ENCODE measurements at regions not wholly inside any gene's neighbourhood (a gene's known extent, or its start where the extent isn't known, plus 50 kb on each side); places are given as distances from the start of the nearest gene placed in this dataset.

DNA sequence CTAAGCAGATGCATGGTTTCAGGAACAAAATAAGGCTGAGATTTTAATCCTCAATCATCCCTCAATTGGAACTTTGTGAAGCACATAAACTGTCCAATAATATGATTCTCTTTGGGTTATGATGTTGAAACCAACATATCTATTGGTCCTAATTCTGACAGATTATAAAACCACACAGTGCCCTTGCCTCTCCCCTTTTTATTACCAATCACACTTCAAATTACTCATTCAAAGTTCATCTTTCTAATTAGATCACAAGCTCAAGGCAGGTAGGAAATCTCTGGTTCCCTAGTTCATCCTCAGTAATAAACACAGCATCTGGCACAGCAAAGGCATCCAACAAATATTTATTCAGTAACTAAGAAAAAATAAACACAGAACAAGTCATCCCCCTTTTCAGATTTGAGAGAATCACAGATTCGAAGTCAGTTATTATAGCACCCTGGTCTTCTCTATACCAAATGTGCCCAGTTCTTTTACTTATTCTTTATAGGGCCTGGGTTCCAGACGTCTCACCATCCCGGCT lies 611.6 kb downstream of the INSC start:
- no peak for DNase-seq

DNA sequence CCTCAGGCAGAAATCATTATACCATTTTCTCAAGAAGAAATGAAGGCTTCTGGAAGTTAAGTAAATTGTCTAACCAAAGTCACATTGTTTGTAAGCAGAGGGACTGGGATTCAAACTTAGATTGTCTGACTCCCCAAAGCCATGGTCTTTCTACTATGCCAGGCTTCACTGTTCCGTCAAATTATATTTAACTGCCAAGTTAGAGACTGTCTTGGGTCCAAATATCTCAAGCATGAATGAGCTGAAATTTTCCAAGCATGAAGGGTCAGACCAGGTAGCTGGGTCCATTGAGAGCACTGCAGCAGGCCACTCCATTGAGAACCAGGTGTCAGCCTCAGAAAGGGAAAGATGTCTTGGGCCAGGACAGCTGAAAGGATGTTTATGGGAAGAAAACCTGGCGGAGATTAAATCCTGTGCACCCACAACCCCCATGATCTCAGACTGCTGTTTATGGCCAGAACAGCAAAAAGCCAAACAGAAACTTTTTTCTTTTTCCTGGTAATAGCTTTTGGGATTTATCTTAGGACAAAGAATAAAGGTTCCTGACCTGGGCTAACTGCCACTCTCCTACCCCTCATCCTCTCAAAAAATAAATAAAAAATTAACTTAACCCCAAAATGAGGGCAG lies 612.3 kb downstream of the INSC start:
- no peak for DNase-seq

DNA sequence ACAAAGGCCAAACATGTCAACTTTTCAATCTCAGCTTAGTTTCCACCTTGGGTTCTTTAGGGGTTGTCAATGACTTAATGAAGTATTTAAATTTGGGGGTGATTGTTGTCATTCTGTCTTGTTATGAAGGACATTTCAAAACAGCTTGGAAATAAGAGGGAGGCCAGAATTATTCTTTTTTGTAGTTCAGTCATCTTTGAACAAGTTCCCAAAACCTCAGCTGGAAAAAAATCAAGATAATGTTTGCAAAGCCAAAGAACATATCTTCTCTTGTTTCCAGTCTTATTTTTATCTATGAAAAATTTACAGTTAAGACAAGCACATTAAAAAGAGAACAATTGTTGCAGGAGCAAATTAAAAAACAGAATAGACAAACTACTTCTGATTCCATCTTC lies 612.8 kb downstream of the INSC start:
- DNase-seq: no peak

DNA sequence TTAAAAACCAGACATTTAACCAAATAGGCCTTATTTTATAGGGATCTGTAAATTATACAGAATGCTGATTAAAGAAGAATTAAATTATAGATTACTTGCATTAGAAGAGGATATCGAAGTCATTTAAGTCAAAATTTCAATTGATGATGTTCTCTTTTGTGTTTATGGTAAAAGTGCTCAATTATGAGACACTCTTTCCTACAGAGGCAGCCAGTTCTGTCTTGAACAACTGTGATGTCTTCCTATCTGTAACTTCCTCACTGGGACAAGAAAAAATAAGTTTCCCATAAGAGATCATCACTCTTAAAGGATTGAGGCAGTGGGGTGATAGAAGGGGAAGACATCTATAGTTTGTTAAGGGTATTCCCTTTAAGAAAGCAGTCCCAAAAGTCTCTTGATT lies 613.5 kb downstream of the INSC start:
- DNase-seq: no peak

DNA sequence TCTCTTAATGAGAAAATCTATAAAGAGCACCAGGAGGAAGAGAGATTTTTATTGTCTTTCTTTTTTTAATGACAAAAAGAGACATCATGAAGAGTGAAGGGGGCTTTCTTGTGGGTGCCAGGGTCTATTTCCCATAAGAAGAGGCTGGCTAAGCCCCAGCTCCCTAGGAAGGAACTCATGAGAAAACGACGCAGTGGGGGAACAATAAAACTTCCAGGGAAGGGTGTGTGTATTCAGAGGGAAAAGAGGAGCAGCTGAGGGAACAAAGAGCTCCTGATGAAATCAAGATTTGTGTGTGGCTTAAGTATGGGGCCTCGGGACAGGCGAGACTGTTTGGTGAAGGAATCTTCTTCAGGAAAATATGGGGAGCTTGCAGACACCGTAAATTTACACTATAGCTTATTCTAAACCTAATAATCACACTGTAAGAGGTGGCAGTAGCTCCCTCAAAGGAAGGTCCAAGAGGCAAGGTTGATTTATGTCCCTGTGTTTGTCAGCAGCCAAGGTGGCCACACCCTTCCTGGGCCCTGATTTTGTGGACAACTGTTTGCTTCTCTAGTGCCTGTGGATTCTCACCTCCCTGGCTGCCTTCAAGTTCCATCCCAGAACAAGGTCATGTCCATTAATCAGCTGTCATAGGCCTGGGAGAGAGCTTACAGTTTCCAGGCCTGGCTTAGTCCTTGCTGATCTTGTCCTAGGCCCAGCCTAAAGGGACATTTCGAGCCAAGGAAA lies 615.7 kb downstream of the INSC start:
- DNase-seq: no peak

DNA sequence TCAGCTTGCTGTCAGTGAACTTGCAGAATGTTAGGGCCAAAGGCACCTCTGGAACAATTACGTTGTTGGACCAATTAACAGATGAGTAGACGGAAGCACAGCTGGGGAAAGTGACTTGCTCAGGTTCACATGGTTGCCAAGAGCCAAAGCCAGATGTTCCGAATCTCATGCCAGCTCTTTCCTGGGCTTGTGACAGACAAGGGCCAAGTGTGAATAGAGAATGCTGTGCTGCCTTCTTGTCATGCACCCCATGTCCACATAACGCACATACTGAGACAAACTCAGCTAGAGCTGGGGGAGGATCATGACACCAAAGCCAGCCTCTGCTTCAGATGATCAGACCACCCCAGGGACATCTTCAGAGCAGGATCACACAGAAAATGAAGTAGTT lies 616.3 kb downstream of the INSC start:
- no peak for DNase-seq

DNA sequence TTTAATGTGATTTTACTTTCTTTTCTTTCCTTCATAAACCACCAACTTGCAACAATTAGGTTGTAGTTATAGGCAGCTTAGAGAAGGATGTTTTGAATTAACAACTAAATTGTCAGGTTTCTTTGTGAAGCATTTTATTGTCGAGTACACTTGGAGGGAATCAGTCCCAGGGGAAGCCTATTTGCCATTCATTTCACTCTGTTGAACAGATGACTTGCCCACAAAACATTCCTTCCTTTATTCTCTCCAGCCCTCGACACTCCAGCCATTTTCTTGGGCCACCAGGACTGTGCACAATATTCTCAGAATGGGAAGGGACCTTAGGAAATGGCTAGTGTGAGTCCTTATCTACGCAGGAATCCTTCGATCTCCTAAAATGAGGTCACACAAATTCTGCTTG lies 620.6 kb downstream of the SOX6 start:
- DNase-seq: no peak

DNA sequence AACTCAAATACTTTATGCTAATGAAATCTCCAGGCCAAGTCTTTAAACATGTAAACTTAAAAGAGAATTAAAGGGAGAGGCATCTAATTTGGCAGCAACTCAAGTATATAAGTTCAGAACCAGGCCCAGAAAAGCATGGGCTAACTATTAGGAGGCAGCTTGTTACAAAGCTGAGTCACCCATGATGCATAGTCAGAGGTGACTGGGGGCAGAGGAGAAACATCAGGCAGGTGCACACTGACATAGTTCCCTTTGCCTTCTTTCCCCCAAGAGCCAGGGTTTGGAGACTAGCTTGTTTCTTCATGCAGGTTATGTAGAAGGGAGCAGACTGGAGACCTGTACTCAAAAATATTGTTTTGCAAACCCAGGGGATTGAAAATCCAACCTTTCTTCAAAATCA lies 619.0 kb downstream of the SOX6 start:
- DNase-seq: no peak

DNA sequence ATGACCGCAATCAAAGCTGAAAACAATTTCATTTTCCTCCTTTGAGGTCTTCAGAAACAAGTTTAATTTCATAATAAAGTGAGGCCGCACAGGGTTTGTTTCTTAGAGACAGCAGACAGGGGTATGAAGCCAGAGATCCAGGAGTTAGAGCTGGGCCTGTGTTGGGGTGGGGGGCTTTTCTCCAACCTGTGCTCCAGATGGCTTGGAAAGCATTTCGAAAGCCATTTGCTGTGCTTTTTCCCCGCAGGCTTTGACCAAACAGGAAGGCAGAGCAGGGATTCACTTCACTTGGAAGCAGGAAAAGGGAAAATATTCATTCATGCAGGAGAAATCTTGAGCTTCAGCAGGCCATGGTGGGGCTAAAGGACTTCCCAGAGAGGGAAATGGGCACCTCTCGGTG lies 617.4 kb downstream of the SOX6 start:
- no peak for DNase-seq

DNA sequence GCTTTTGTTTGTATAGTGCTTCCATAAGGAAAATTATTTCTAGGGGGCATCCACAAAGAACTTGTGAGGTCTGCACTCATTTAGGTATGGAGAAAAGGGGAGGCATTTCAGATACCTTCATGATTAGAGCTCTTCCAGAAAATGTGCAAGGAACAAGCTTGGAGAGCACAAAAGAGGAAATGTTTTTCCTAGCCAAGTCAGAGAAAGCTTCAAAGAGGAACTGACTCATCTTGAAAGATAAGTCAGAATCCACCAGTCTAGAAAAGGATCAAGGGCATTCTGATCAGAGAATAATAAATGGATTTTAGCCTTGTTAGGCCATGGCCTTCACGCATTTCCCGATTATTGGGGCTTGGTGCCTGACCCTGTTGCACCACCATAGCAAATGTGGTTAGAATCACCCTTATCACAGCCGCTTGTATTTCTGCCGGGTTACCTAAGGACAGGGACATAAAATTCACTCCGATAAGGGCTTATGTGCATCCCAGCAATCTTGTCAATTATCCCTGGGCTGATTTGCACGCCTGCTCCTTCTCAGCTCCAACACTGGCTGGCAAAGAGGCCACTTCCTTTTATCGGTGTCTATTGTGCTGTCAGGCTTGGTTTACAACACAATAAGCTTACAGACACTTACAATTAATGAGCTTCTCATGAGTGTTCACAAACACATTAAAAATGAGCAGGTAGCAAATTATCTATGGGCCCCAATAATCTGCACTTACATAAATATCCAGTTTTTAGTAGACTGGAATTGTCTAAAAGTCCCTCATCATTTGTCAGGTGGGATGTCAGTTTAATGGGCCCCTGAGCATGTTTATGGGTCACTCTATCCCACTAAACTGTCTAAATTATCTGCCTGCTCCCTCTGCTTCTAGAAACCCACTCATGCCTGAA lies 613.5 kb downstream of the SOX6 start:
- no peak for DNase-seq

DNA sequence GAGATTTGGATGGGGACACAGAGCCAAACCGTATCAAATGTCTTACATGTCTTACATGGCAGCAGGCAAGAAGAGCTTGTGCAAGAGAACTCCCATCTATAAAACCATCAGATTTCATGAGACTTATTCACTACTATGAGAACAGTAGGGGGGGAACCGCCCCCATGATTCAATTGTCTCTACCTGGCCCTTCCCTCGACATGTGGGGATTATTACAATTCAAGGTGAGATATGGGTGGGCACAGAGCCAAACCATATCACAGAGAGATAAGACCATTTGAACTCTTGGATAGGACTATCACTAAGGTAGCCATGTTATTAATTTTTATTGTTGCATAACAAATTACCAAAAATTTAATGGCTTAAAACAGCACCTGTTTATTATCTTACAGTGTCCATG lies 611.7 kb downstream of the SOX6 start:
- no peak for DNase-seq

DNA sequence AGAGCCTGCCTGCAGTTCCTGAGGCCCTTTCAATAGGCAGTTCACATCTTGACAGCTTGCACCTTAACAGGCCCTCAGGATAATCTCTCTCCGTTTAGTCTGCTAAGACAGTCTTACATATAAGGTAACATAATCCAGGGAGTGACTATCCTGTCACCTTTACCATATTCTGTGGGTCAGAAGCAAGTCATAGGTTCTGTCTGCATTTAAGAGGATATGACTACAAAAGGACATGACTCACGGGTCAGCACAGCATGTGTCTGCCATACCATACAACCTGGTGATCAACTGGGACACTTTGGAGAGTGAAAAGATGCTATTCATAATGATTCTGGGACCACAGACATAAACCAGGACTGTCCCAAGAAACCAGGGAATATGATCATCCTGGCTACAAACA lies 611.1 kb downstream of the SOX6 start:
- DNase-seq: no peak

DNA sequence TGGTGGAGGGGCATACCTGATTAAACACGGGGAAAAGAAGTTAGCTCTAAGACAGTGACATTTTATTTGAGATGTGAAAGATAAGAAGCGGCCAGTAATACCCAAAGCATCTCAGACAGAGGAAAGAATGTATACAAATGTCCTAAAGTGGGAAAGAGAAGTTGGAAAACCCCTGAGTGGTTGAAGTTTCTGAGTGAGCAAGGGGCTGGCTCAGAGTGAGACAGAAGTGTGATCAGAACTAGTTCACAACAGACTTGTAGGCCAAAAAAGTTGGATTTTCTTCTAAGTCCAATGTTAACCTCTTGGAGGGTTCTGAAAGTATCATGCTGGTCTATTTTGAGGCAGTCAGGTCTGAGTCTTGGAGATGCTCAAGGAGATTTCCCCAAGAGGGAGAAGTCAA lies 608.7 kb downstream of the SOX6 start:
- DNase-seq: no peak

DNA sequence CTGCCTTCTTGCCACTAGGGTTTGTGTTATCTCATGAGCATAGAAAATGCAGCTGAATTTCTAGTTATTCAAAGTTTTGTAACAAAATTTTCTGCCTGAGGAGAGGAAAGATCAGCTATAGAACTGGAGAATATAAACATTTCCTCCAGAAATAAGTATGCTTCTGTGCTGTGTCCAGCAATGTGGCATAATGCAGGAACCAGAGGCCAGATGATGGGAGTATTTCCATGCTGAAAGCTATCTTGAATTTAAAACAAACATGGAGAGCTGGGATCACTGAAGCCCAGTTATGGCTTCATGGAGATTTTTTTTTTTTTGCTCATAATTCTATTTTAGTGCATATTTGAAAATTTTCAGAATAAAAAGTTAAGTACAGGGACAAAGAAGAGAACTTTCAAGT lies 608.2 kb downstream of the SOX6 start:
- no peak for DNase-seq

DNA sequence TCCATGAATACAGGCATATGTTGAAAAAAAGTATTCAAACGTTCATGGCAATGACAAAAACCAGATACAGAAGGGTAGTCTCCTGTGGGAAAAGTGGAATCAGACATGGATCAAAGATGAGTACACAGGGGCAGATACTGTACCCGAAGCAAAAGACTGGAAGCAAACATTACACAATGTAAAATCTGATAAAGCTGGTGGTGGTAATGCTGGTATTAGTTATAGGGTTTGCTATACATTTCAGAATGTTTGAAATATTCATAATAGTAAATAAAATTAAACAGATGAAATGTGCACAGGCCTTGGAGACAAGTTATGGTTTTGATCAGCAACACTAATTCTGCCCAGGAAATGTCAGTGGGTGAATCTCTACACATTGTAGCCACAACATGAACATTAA lies 607.6 kb downstream of the SOX6 start:
- DNase-seq: no peak

DNA sequence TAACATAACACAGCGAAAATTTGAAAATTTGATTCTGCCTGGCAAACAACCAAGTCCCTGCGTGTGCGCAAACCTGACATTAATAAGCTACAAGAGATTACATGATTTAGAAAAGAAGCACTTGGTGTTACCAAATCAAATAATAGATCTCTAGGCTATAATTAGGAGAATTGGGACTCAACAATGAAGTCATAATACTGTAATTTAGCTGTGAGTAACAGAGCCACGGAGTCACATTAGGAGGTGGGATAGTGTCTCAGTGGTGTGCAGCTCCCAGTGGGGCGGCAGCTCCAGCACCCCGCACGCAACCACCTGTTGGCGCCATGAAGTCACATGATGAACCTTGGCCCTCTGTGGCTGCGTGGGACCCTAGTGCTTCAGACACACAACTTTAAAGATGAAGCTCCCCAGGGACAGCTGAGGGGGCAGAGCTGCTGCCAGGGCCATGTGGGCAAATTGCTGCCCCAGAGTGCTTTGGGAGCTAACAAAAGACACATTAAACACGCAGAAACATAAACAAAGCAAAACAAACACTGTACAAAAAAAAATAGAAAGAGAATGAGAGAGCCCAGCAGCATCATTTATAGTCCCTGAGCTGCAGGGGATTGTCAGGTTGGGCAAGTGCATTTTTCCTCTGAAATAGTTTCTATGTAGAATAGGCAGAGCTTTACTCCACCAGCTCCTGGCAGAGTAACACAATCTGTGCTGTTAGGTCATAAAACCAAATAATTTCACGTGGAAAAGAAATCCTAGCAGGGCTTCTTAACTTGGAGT lies 605.6 kb downstream of the SOX6 start:
- DNase-seq: no peak

DNA sequence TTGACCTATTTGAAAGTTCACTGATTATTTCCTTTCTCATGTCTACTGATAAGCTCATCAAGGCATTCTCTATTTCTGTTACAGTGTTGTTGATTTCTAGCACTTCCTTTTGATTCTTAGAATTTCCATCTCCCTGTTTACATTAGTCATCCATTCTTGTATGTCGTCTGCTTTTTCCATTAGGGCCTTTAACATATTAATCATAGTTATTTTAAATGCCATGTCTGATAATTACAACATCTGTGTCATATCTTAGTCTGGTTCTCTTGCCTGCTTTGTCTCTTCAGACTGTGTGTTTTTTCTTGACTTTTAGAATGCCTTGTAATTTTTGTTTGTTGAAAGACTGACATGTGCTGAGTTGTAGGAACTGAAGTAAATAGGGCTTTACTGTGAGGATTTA lies 602.1 kb downstream of the SOX6 start:
- DNase-seq: no peak

DNA sequence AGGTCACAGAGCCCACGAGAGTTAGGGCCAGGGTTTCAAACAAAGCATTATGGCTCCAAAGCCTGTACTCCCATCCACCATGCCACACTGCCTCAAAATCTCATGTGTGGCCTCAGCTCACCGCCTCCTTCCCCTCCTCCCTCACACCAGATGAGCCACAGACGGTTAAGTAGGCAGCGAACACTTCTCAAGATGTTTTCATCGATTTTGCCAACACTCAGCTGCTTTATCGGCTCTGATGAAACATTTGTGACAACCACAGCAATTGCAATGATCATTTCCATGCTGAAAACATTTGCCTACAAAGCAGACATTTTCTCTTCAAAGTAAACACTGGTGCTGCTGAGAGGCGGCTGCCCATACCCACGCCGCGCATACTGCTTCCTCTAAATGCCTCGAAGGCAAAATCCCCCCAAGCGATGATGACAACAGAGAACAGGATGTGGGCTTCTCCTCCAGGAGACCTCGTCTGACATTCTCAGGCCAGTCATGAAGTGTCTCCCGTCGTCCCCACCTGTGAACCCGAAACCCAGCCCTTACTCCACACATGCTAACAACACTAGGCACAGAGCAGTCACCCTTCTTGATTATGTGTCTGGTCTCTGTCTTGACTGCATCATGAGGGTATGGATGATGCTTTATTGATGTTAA lies 599.2 kb downstream of the SOX6 start:
- DNase-seq: peak in 1 of 56 donors; percentile 18

DNA sequence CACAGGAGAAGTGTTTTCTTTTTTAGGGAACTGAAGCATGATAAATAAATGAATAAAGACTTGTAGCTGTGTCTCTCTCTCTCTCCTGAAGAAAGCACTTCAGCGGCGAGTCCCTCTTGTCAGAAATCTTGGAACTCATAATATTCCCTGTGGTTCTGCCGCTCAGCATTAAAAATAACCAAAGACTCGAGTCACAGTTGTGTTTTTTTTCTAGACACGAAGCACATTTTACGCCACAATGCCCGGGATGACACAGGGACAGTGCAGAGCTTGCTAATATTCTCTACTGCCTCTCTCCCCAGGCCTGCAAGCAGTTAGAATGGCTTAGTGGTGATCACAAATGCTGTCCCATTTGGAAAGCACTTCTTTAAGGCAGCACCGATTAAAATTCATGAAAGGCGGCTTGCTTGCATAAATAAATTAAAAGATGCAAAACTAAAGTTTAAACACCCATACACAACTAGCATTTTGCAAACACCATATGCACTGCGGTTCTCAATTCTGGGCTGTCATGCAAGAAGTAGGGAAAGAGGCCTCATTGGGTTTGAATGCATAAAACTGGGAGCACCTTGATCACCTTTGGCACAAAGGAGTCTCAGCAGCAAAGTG lies 597.4 kb downstream of the SOX6 start:
- DNase-seq: no peak

DNA sequence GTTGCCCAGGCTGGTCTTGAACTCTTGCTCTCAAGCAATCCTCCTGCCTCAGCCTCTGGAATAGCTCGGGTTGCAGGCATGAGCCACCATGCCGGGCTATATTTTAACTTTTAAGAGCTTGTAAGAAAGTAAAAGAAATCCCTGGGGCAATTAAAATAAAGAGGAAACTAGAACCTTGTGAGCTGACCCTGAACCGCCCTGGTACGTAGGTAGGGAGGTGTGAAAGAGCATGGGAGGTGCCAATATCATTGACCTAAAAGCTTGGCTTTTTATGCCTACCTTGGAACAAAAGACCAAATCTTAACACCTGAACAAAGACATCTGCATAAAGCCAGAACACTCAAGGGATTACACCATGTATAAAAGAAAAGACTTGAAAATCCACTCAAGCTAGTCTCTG lies 595.1 kb downstream of the SOX6 start:
- no peak for DNase-seq

DNA sequence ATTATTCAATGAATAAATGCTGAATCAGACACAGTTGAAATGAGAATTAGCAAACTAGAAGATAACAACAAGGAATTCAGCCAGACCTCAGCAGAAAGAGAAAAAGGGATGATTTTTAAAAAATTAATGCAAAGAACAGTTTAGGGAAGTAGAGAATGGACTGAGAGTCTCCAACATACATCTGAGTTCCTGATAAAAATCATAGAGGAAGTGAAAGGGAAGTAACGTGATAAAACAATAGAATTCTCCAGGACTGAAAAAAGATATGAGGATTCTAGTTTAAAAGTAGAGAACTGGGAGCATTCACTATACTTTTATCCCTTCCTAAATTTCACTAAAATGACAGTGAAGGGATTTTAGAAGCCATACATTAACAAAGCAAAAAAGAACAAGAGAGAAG lies 592.0 kb downstream of the SOX6 start:
- DNase-seq: no peak

All from amygdala (tissue), 56 donors.